ENCODE measurements at regions not wholly inside any gene's neighbourhood (a gene's known extent, or its start where the extent isn't known, plus 50 kb on each side); places are given as distances from the start of the nearest gene placed in this dataset.
"Not testable (repeated sequence)": the region's sequence is repeated elsewhere in the genome, so short reads cannot be mapped to it uniquely, and the experiment has no call there.

DNA sequence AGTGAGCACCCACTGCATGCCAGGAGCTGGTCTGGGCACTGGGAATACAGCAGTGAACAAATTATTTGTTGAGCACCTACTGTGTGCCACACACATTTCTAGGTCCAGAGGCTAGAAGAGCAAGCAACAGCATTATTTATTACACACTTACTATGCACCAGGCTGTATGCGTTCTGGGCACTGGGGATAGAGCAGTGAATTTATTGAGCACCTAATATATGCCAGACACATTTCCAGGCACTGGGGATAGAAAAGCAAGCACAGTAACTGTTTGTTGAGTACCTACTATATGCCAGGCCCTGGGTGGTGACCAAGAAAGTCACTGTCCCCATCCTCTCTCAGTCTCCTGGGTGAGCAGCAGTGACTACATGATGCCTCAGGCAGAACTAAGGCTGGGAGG is 107.5 kb upstream of the NCOR2 start:
- DNase-seq (ENCODE audit: low spot score): no peak

DNA sequence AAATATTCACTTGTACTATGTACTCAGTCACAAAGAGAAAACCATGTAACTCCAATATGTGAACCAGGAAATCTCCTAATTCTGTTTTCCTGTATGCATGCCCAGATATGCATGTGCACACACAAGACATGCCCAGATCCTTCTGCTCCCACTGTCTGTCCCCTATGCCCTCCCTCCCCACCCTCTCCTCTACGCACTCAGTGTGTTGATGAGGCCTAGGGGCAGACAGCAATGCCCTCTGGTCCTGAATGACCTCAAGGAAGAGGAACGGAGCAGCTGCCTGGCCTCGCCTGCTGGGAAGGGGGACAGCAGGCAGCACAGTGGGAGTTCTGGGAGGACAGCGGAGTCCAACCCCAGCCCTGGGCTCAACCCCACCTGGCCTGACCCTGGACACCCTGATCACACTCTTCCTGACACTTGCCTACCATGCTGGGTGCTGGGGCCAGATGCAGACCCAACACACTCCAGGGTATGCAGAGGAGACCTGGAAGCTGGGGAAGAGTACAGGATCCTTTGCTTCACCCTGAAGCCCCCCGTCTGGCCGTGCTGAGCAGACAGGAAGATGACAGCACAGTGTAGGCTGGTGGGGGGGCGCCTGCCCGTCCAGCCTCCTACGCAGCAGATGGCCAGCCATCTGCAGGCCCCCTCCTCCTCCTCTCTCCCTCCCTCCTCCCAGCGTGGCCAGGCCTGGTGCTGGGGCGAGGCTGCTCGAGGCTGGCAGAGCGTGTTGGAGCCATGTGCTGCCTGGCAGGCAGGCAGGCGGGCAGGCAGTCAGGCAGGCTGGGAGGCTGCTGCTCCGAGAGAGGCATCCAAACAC is 106.6 kb upstream of the NCOR2 start:
- DNase-seq (ENCODE audit: low spot score): no peak

DNA sequence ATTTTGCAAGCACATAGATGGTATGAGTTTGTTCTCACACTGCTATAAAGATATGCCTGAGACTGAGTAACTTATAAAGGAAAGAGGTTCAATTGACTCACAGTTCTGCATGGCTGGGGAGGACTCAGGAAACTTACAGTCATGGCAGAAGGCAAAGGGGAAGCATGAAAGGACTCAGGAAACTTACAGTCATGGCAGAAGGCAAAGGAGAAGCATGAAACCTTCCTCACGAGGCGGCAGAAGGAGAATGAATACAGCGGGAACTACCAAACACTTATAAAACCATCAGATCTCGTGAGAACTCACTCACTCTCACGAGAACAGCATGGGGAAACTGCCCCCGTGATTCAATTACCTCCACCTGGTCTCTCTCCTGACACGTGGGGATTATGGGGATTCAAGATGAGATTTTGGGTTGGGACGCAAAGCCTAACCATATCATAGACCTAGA is 101.9 kb upstream of the NCOR2 start:
- not testable (repeated sequence) for DNase-seq (ENCODE audit: low spot score)

DNA sequence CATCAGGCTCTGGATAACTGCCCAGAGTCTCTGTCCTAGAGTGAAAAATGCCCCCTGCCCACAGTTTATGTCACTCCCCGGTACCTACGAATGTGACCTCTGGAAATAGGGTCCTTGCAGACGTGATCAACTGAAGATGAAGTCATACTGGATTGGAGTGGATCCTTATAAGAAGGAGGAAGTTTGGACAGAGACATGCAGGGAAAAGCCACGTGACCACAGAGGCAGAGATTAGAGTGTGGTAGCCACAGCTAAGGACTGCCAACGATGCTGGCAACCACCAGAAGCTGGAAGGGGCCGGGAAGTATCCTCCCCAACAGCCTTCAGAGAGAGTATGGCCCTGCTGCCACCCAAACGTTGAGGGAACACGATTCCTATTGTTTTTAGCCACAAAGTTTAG is 101.2 kb upstream of the NCOR2 start:
- DNase-seq (ENCODE audit: low spot score): peak; percentile 30

DNA sequence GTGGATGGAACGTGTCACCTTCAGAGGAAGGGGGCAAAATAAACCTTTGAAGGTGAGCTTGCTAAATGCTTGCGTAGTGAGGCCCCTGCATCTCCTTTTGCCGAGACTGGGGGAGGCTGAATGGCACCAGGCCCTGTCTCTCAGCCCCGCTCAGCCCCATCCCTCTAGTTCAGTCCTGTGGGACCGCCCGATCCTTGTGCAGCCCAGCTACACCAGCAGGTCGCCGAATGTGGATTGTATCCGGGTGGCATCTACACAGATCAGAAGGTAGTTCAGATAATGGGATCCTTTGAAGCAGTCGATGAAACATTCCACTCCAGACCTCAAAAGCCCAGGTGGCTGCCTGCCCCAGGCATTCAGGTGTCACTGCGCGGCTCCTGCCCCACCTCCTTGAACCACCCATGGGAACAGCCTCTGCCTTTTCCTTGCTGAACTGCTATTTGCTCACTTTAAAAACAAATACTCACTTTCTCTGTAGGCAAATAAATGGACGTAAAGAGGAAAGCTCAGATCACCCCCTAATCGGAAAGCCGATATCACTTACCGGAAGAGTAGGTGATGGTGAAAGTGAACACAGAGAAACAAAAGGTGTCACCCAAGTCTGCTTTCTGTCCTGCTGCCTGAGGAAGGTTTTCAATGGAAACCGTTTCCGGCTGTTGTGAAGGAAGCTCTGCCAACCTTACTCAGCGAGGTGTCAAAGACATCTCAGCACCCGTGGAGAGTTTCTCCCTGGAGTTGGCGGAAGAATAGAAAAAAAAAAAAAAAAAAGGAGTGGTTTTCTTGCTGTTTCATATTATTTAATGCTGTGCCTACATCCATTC is 100.3 kb upstream of the NCOR2 start:
- DNase-seq (ENCODE audit: low spot score): peak; percentile 88

DNA sequence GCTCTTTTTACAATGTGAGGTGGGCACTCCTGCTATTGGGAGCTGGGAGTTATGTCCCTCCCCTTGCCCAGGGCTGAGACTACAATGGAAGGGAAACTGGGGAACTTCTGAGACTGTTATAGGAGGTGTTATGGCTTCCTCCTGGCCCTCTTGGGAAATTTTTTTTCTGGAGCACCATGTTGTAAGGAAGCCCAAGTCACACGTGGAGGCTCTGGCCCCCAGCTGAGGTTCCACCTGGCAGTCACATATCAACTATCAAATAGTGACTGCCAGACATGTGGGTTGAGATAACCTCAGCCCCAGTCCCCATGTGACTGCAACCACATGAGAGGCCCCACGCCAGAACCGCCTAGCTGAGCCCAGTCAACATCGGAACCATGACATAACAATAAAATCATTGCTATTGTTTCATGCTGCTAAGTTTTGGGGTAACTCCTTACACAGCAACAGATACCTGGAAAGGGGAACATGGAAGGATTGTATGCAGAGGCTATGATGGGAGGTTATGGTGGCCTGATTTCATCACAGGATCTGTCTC is 99.4 kb upstream of the NCOR2 start:
- DNase-seq (ENCODE audit: low spot score): no peak

DNA sequence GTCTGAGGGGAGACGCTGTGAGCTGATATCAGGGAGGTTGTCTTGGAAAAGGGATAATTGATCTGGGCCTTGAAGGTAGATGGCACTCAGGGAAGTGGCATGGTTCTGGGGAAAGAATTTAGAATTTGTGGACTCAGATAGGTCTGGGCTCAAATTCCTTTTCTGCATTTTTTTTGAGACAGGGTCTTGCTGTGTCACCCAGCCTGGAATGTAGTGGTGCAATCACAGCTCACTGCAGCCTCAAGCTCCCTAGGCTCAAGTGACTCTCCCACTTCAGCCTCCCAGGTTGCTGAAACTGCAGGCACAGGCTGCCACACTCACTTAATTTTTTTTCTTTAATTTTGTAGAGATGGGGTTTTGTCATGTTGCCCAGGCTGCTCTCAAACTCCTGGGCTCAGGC is 98.1 kb upstream of the NCOR2 start:
- DNase-seq (ENCODE audit: low spot score): no peak

DNA sequence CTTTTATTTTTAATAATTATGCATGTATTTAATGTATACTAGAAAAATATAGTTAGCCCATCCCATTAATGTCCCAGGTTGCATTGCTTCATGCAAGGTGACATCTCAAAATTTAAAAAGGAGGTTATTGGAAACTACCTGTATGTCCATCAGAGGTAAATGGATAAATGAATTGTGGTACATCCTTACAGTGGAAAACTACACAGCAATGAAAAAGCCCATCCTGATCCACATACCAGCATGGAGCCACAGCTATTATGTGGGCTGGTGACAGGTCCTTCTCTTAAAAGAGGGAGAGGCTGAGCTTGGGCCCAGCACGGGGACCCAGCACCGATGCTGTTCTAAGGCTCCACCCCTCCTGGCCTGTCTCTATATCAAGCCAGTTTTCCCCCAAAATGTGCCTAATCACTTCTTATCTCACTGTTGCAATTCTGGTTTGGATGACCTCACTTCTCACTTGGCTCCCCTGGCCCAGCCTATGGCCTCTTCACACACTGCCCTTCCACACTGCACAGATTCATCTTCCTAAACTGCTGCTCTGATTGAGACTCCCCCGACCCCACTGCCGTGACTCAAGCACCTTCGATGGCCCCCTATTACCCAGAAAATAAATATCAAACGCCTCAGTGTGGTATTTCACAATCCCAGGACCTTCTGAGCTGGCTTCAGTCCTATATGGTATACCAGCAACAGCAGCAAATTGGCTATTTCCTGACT is 97.1 kb upstream of the NCOR2 start:
- DNase-seq (ENCODE audit: low spot score): no peak

DNA sequence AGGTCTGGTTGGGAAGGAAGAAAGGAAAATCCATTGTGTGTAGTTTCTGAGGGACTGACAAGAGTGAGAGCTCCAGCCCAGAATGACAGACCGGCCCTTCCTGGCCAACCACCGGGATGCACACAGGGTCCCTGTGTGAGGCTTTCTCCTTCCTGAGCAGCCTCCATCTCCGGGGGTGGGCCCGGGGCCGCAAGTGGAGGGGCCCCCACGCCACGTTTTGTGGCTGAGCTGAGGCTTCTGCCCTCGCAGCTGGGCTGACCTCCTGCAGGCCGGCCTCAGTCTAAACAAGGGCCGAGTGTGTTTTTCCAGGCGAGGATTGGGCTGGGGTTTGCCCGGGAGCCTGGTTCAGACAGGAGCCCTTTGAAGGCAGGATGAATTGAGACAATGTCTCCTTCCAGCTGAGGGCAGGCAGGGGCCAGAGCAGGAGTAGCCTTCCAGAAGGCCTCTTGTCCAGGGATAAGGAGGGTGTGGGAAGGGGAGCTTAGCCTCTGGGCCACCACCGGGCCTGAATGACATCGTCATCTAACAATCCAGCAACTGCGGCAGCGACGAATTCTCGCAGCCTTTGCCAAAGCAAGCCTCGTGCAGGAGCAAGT is 96.5 kb upstream of the NCOR2 start:
- DNase-seq (ENCODE audit: low spot score): no peak

DNA sequence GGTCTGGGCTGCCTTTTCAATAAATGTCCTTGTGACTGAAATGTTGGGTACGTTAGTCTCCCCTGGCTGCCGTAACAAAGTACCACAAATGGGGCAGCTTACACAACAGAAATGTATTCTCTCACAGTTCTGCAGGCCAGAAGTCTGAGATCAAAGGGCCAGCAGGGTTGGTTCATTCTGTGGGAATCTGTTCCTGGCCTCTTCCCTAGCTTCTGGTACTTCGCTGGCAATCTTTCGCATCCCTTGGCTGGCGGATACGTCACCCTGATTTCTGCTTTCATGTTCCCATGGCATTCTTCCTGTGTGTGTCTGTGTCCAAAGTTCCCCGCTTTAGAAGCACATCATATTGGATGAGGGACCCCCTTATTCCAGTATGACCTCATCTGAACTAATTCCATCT is 95.8 kb upstream of the NCOR2 start:
- DNase-seq (ENCODE audit: low spot score): no peak

DNA sequence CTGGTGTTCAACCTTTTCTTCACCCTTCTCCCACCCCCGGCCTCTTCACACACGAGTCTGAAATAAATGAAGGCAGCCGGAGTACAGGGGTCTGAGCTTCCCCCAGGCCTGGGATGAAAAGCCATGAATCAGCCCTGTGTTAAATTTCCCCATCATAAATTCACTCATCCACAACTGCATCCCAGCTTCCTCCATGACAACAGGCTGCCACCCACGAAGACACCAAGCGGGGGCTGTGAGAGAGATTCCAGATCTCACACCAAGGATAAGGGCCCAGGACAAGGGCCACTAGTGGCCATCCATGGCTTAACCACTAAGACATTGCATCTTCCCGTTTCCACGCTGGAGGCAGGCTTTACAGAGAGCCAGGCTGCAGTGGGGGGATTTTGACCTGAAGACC is 93.9 kb upstream of the NCOR2 start:
- no peak for DNase-seq (ENCODE audit: low spot score)

DNA sequence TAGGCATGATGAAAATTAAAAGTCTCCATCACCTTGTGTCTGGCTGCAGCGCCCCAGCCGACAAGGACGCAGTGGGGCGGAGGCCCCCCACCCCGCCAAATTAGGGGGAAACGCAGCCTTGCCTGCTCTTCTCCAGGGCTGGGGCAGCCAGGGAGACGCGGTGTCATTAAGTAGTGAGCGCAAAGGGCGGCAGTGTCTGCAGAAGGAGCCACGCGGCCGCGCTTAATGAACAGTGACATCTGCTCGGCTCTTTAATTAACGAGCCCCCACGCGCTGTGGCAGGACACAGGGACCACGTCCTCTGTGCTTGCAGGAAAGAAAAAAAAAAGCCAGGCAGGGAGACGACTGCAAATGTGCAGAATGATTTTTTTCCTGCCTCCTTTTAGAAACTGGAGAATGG is 93.4 kb upstream of the NCOR2 start:
- DNase-seq (ENCODE audit: low spot score): no peak

DNA sequence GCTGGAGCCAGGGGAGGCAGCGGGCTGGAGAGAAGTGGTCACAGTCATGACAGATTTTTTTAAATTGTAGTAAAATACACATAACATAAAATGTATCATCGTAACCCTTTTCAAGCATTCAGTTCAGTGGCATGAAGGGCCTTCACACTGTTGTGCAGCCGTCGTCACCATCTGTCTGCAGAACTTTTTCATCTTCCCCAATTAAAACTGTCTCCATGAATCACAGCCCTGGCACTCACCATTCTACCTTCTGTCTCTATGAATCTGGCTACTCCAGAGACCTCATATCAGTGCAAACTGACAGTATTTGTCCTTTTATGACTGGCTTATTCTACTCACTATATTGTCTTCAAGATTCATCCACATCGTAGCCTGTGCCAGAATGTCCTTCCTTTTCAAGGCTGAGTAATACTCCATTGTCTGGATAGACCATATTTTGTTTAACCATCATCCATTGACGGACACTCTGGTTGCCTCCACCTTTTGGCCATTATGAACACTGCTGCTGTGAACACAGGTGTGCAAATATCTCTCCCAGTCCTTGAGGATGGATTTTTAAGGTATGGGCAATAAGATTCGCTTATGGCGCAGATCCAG is 91.5 kb upstream of the NCOR2 start:
- DNase-seq (ENCODE audit: low spot score): no peak

DNA sequence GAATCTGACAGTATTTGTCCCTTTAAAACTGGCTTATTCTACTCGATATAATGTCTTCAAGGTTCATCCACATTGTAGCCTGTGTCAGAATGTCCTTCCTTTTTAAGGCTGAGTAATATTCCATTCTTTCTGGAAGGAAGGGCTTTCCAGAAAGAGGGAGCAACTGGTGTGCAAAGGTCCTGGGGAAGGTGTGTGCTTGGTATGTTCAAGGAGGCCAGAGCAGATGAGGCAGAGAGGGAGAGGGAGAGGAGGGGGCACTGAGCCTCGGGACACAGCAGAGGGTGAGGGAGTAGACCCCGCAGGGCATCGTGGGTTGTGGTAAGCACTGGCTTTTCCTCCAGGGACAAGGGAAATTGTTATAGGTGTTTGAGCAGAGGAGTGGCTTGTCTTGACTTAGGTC is 90.9 kb upstream of the NCOR2 start:
- no peak for DNase-seq (ENCODE audit: low spot score)

DNA sequence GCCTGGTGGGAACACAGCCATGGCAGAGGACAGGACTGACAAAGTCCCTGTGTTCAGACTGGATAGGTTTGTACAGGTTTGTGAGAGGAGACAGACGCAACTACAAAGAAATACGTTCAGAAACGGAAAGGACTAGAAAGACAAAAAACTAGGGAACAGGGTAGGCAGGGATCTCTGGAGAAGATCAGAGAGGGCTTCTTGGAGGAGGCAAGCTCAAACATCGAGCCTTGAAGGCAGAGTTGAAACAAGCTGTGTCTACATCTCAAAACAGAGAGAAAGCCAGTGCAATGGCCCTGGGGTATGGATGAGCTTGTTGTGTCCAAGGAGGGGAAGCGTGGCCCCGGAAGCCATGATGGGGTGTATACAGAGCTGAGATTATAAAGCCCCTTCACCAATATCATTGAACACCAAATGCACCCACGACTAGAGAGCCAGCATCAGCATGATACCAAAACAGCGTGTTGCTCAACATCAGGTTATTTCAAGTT is 89.6 kb upstream of the NCOR2 start:
- no peak for DNase-seq (ENCODE audit: low spot score)

DNA sequence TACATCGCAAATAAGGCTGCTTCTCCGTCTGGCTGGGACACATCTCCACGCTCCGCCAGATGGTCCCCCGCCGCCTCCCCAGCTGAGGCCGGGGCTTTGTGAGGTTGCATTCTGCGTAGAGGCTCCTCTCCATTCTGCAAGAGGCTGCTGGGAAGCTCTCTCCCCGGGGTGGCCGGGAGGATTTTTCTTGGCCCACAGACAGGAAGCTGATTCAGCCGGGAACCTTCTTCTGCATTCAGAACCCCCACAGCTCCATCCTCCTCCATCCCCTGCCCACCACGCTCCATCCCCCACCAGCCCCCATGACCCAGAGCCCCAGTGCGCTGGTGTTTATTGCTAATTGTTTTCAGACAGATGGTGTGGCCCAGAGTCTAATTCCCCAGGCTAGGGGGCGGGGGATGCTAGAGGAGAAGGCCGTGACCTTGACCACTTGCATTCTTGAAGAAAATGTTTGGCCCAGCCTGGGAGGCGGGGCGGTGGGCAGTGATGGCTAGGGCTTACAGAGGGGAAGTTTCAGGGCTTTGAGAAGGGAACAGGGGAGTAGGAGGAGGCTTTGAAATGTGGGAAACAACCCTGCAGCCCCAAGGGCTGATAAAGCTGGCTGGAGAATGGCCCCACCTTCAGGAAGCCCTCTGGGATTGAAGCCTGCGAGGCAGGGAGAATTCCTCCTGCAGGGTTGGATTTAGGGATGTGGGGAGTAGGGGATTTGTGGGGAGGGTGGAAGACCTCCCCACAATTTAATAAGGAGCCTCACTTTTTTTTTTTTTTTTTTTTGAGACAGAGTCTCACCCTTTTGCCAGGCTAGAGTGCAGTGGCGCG is 88.5 kb upstream of the NCOR2 start:
- DNase-seq (ENCODE audit: low spot score): no peak

DNA sequence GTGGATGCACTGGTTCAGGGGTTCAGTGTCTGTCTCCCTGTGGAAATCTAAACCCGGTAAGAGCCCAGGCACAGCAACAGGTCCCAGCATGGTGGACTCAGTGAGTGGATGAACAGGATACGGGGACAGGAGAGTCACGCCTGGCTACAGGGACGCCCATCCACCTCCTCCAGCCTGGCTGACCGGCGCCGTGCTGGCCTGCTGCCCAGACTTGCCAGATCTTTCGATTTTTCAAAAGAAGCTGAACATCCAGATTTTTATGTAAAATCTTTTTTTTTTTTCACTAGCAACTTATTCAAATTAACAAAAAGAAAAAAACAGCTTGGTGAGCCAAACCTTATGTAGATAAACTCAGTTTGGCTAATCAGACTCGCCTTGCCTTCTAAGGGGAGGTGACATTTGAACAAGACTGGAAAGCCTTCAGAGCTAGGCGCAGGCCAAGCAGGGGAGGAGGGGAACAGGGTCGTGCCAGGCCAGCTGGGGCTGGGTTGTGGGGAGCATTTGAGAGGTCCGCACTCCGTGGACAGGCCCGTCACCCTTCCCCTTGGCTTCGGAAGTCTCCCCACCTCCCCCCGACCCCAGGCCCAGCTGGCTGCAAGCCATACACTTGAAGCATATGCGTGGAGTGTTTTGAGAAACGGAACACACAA is 87.8 kb upstream of the NCOR2 start:
- DNase-seq (ENCODE audit: low spot score): peak; percentile 54

DNA sequence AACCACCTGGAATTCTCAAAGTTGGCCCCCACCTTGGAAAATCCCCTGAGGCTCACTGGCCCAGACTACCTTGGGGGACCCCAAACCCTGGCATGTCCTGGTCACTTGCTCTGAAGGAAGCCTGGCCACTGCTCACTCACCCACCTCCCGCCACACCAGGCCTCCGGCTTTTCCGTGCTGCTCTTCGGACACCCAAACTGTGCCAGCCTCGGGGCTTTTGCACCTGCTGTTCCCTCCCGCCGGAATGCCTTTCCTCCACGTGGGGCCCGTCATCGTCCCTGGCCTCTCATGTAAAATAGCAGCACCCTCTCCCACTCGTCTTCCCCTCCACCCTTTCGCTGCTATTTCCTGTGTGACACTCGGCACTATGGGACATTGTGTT is 87.2 kb upstream of the NCOR2 start:
- DNase-seq (ENCODE audit: low spot score): no peak

DNA sequence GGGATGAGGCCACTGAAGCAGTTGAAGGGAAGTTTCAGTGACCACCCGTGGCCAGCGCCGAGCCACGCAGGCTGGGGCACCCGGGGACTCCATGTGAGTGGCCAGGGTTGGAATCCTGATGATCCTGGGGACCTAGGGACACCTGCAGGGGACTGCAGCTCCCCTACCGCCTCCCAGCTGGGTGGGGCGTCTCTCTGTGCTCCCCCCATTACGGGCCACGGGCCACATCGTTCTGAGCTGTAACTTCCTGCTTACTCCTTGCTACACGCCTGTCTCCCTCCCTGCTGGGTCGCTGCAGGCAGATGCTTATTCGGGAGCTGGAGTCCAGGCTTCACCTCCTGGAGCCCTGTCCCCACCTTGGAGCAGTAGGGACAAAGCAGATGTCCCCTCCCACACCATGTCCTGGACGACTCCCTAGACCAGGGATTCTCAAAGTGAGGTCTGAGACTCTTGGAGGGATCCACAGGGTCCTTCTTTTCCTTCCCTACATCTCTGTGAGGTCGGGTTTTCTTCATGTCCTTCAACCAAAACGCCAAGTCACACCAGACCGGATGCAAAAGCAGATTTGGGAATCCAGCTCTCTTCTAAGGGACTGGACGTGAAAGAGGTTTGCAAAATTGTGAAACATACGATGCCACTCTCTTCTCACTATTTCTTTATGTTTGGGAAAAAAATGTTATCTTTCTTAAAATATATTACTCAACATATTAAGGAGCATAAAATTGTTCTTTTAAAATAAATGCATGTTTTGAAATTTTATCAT is 85.9 kb upstream of the NCOR2 start:
- DNase-seq (ENCODE audit: low spot score): no peak
